ENCODE measurements at regions not wholly inside any gene's neighbourhood (a gene's known extent, or its start where the extent isn't known, plus 50 kb on each side); places are given as distances from the start of the nearest gene placed in this dataset.
A peak's percentile ranks its signal among the peaks of the same experiment; 100 is the strongest.

DNA sequence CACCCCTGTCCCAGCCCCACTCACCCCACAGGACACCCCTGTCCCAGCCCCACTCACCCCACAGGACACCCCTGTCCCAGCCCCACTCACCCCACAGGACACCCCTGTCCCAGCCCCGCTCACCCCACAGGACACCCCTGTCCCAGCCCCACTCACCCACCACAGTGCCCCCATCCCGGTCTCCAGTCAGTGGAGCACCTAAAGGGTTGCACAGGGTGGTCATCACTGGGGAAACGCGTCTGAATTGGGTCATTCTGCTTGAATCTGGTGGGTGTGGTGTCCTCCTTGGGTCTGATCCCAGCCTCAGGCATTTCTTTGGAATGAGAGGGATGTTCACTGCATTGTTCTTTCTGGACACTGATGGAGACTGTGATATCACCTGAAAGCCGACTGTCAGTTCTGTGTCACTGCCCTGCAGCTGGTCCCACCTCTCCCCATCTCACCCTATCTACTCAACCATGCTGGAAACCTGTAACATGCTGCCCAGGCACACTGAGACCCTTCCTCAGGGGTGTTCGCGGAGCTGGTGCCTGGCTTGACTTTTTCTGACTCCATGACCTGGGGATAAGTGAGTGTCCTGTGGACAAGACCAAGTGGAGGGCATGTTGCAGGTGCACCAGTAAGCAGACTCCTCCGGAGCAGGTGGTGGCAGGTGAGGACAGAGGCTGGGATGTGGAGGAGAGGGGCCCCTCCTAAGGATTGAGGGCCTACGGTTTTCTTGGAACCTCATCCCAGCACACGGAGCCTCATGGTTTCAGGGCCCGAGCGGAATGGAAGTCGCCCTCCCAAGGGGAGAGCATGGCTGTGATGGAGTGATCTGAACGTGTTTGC lies 262.5 kb upstream of the PPP2R2D start:
- TF ChIP-seq, protein P1, sequence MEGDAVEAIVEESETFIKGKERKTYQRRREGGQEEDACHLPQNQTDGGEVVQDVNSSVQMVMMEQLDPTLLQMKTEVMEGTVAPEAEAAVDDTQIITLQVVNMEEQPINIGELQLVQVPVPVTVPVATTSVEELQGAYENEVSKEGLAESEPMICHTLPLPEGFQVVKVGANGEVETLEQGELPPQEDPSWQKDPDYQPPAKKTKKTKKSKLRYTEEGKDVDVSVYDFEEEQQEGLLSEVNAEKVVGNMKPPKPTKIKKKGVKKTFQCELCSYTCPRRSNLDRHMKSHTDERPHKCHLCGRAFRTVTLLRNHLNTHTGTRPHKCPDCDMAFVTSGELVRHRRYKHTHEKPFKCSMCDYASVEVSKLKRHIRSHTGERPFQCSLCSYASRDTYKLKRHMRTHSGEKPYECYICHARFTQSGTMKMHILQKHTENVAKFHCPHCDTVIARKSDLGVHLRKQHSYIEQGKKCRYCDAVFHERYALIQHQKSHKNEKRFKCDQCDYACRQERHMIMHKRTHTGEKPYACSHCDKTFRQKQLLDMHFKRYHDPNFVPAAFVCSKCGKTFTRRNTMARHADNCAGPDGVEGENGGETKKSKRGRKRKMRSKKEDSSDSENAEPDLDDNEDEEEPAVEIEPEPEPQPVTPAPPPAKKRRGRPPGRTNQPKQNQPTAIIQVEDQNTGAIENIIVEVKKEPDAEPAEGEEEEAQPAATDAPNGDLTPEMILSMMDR (IDR thresholded peaks at IDR 0.05; ENCODE audit: insufficient read depth, low read length, poor library complexity, severe bottlenecking): no peak
- H3K4me3 ChIP-seq (replicated peaks; ENCODE audit: low read depth, low read length): no peak overlapping the region
- DNase-seq (ENCODE audit: extremely low read depth, insufficient read length): no peak
- no peaks in the 10 kb centered on the region for H3K27me3 ChIP-seq (replicated peaks; ENCODE audit: control insufficient read depth, insufficient read depth, low read length)
- H3K36me3 ChIP-seq (ENCODE audit: control insufficient read depth, insufficient read depth, low read length): no peaks in the 10 kb centered on the region

DNA sequence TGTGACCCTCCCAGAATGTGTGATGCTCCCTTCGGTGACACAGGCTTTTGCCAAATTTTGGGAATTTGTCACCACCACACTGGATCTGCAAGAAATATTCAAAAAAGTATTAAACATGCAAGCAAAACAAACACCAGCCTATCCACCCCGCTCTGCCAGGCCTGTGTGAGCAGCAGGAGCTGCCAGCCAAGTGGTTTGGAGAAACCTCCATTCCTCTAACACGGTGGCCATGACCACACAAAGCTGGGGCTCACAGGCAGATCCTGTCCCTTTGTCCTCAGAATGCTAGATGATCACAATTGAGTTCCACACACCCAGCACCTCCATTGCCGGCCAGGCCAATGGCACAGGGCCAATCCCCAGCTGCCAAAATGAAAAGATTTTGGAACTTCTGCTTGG lies 261.9 kb upstream of the PPP2R2D start:
- no peak for DNase-seq (ENCODE audit: extremely low read depth, insufficient read length)
- no peak overlapping the region for H3K4me3 ChIP-seq (replicated peaks; ENCODE audit: low read depth, low read length)
- TF ChIP-seq, protein P1 (IDR thresholded peaks at IDR 0.05; ENCODE audit: insufficient read depth, low read length, poor library complexity, severe bottlenecking): no peak
- no peaks in the 10 kb centered on the region for H3K36me3 ChIP-seq (ENCODE audit: control insufficient read depth, insufficient read depth, low read length)
- no peaks in the 10 kb centered on the region for H3K27me3 ChIP-seq (replicated peaks; ENCODE audit: control insufficient read depth, insufficient read depth, low read length)

DNA sequence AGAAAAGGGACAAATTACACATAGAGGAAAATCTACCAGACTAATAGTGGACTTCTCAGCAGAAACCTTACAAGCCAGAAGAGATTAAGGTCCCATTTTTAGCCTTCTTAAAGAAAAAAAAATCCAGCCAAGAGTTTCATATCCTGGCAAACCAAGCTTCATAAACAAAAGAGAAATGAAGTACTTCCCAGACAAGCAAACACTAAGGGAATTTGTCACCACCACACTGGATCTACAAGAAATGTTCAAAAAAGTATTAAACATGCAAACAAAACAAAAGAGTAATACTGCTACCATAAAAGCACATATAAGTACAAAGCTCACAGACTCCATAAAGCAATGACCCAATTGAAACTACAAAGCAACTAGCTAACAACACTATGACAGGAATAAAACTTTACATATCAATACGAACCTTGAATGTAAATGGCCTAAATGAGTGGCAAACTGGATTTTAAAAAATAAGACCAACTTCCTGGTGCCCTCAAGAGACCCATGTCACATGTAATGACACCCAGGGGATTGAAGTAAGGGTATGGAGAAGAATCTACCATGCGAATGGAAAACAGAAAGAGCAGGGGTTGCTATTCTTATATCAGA lies 260.7 kb upstream of the PPP2R2D start:
- no peak for DNase-seq (ENCODE audit: extremely low read depth, insufficient read length)
- H3K36me3 ChIP-seq (ENCODE audit: control insufficient read depth, insufficient read depth, low read length): no peaks in the 10 kb centered on the region

DNA sequence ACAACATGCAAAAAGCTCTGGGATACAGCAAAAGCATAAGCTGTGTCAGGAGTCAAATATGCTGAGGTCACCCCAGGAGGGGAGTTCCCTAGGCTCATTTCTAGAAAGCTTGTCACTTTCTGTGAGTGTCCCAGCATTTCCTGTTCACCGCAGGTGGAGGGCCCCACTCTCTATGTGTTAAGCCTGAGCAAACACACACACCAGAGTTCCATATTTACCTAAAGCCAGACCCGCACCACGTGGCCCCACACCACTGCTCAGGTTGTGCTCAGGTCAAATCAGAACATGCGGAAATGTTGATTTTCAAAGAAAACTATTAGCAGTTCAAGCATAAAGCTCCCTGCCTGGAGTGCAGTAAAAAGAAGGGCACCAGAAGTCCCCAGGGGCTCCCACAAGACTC lies 259.6 kb upstream of the PPP2R2D start:
- Histone ChIP-seq H3K4me3 (replicated peaks; ENCODE audit: low read depth, low read length) (no peak overlapping the region), H3K36me3 (ENCODE audit: control insufficient read depth, insufficient read depth, low read length) (no peaks in the 10 kb centered on the region), H3K27me3 (replicated peaks; ENCODE audit: control insufficient read depth, insufficient read depth, low read length) (no peaks in the 10 kb centered on the region)
- TF ChIP-seq, protein P1 (IDR thresholded peaks at IDR 0.05; ENCODE audit: insufficient read depth, low read length, poor library complexity, severe bottlenecking): no peak
- DNase-seq (ENCODE audit: extremely low read depth, insufficient read length): peak; percentile 50

More for the DNA sequence above, 260.7 kb upstream of the PPP2R2D start:
- H3K27me3 ChIP-seq (replicated peaks; ENCODE audit: control insufficient read depth, insufficient read depth, low read length): no peaks in the 10 kb centered on the region
- TF ChIP-seq, protein P1 (IDR thresholded peaks at IDR 0.05; ENCODE audit: insufficient read depth, low read length, poor library complexity, severe bottlenecking): no peak
- no peak overlapping the region for H3K4me3 ChIP-seq (replicated peaks; ENCODE audit: low read depth, low read length)

DNA sequence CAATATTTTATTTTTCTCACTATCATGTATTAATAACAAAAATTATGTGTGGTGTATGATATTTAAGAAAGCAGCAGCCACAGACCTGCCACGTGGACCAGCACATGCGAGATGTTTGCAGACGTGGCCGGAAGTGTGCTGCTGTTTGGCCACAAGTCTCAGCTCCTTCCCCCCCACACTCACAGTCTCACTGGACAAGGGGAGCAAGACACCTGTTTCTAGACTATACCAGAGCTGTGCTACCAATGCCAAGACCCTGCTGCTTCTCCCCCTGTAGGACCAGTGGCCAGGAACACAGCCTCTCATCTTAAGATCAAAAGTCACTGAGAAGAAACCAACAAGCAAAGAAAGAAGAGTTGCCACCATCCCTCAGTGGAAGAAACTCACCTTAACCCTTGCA lies 258.9 kb upstream of the PPP2R2D start:
- Histone ChIP-seq H3K27me3 (replicated peaks; ENCODE audit: control insufficient read depth, insufficient read depth, low read length) (no peaks in the 10 kb centered on the region), H3K36me3 (ENCODE audit: control insufficient read depth, insufficient read depth, low read length) (no peaks in the 10 kb centered on the region), H3K4me3 (replicated peaks; ENCODE audit: low read depth, low read length) (no peak overlapping the region)
- TF ChIP-seq, protein P1 (IDR thresholded peaks at IDR 0.05; ENCODE audit: insufficient read depth, low read length, poor library complexity, severe bottlenecking): no peak
- DNase-seq (ENCODE audit: extremely low read depth, insufficient read length): no peak

Measured in GM06990 (cell line).